H1 (cell line): ENCODE measurements at regions not wholly inside any gene's neighbourhood (a gene's known extent, or its start where the extent isn't known, plus 50 kb on each side); places are given as distances from the start of the nearest gene placed in this dataset.

Experiments
- CTCF ChIA-PET: fragments of 300-600 bp; sonication (Branson Sonifier 250); formaldehyde crosslinking; loops from one replicate; lab custom pipeline; 2021; ENCODE audit not compliant: partially characterized antibody; lab: Charles Lee
- POLR2A ChIA-PET: fragments of 300-600 bp; sonication (Branson Sonifier 250); formaldehyde crosslinking; loops from one replicate; lab custom pipeline; 2021; ENCODE audit warnings: inconsistent platforms; ENCODE audit not compliant: partially characterized antibody; lab: Charles Lee
- DNase-seq, 2 experiments: peaks; one replicate each; pipeline versions ENCODE4 v3.0.0 to v3.0.0-alpha.2; 2010 to 2022; ENCODE audit warnings: low spot score in 2 of 2, low read depth in 1 of 2, mixed read lengths in 1 of 2
- FAIRE-seq: peaks from 2 replicates; lab custom pipeline; 2011; peaks lifted over from hg19 to GRCh38; lab: Jason Lieb, UNC
- H2AFZ ChIP-seq: 2 replicates; pipeline ENCODE4 v1.8.1; 2012; ENCODE audit warnings: low read length, inconsistent platforms
- H2AK5ac ChIP-seq: 2 replicates; pipeline ENCODE4 v1.6.1; 2013; ENCODE audit warnings: low read depth, low read length
- H2BK120ac ChIP-seq: replicated peaks from 2 replicates; pipeline ENCODE3; 2013; ENCODE audit warnings: low read depth, low read length, inconsistent platforms
- H2BK12ac ChIP-seq: 2 replicates; pipeline ENCODE4 v1.6.1; 2013; ENCODE audit warnings: low read depth, low read length
- H2BK15ac ChIP-seq: 2 replicates; pipeline ENCODE4 v1.6.1; 2013; ENCODE audit warnings: low read length
- H2BK20ac ChIP-seq: 2 replicates; pipeline ENCODE4 v1.6.1; 2013; ENCODE audit warnings: low read length
- H2BK5ac ChIP-seq: 2 replicates; pipeline ENCODE4 v1.6.1; 2013; ENCODE audit warnings: low read depth, low read length
- H3K14ac ChIP-seq: 2 replicates; pipeline ENCODE4 v1.6.1; 2013; ENCODE audit warnings: inconsistent platforms; ENCODE audit not compliant: insufficient read length
- H3K18ac ChIP-seq: 2 replicates; pipeline ENCODE4 v1.6.1; 2013; ENCODE audit warnings: low read length; ENCODE audit errors: extremely low read depth
- H3K23ac ChIP-seq: 2 replicates; pipeline ENCODE4 v1.6.1; 2013; ENCODE audit warnings: inconsistent platforms; ENCODE audit not compliant: insufficient read length
- H3K23me2 ChIP-seq: 2 replicates; pipeline ENCODE4 v1.6.1; 2013; ENCODE audit warnings: low read depth, low read length
- H3K27ac ChIP-seq: 2 replicates; pipeline ENCODE4 v1.6.1; 2011; ENCODE audit warnings: low read depth, low read length, inconsistent platforms
- H3K27me3 ChIP-seq, 4 experiments: replicated peaks in 1 of 4; 1 replicate in 1 of 4; 2 replicates in 3 of 4; pipeline versions ENCODE4 v1.6.1 to v1.8.1; 2011 to 2013; ENCODE audit warnings: low read length in 3 of 4, mild to moderate bottlenecking in 3 of 4, inconsistent platforms in 2 of 4, mixed read lengths in 2 of 4, moderate library complexity in 1 of 4; ENCODE audit not compliant: control insufficient read depth in 3 of 4, insufficient read depth in 3 of 4; ENCODE audit errors: extremely low read depth in 1 of 4
- H3K36me3 ChIP-seq, 4 experiments: 2 replicates each; pipeline versions ENCODE4 v1.6.1 to v1.8.1; 2011 to 2013; ENCODE audit warnings: mild to moderate bottlenecking in 4 of 4, low read length in 3 of 4, moderate library complexity in 2 of 4, control low read depth in 1 of 4, inconsistent platforms in 1 of 4; ENCODE audit not compliant: insufficient read depth in 4 of 4, control insufficient read depth in 2 of 4
- H3K4ac ChIP-seq: replicated peaks from 2 replicates; pipeline ENCODE3; 2013; ENCODE audit warnings: low read length, low read depth, mixed read lengths, inconsistent platforms; ENCODE audit not compliant: insufficient read length
- H3K4me1 ChIP-seq, 4 experiments: replicated peaks in 1 of 4; 1 replicate in 1 of 4; 2 replicates in 3 of 4; pipeline versions ENCODE4 v1.6.1 to v1.8.1; 2011 to 2013; ENCODE audit warnings: low read length in 3 of 4, inconsistent platforms in 2 of 4, mixed read lengths in 1 of 4; ENCODE audit not compliant: insufficient read depth in 4 of 4, control insufficient read depth in 3 of 4
- H3K4me2 ChIP-seq, 2 experiments: 2 replicates each; pipeline versions ENCODE4 v1.6.1 to v1.8.1; 2011 to 2013; ENCODE audit warnings: low read depth in 2 of 2, low read length in 2 of 2, control low read depth in 1 of 2, inconsistent platforms in 1 of 2, mild to moderate bottlenecking in 1 of 2; ENCODE audit not compliant: insufficient read depth in 1 of 2
- H3K4me3 ChIP-seq, 4 experiments: fragments of 200-600, 300-600 bp in 1 of 4; sonication (generic), shearing (Covaris generic), sonication (Bioruptor Twin) in 1 of 4; 2 replicates each; pipeline versions ENCODE4 v1.5.1 to v1.8.1; 2011 to 2016; ENCODE audit warnings: low read length in 4 of 4, low read depth in 3 of 4, control low read depth in 2 of 4, inconsistent platforms in 2 of 4, mild to moderate bottlenecking in 2 of 4, mixed read lengths in 1 of 4, moderate library complexity in 1 of 4; ENCODE audit not compliant: insufficient read depth in 2 of 4; ENCODE audit errors: extremely low read depth in 1 of 4
- H3K56ac ChIP-seq: replicated peaks from 2 replicates; pipeline ENCODE3; 2013; ENCODE audit warnings: low read depth, mild to moderate bottlenecking, mixed read lengths, low read length, inconsistent platforms; ENCODE audit not compliant: insufficient read length
- H3K79me1 ChIP-seq: 2 replicates; pipeline ENCODE4 v1.6.1; 2013; ENCODE audit warnings: low read depth, low read length, control low read depth
- H3K79me2 ChIP-seq, 2 experiments: 2 replicates each; pipeline versions ENCODE4 v1.6.1 to v1.8.1; 2012 to 2013; ENCODE audit warnings: low read length in 2 of 2, mild to moderate bottlenecking in 2 of 2, inconsistent platforms in 1 of 2; ENCODE audit not compliant: insufficient read depth in 2 of 2, control insufficient read depth in 1 of 2
- H3K9ac ChIP-seq, 4 experiments: replicated peaks in 1 of 4; 1 replicate in 1 of 4; 2 replicates in 3 of 4; pipeline versions ENCODE4 v1.6.1 to v1.8.1; 2011 to 2013; ENCODE audit warnings: low read depth in 3 of 4, low read length in 3 of 4, control low read depth in 2 of 4, mild to moderate bottlenecking in 2 of 4, moderate library complexity in 2 of 4, inconsistent platforms in 1 of 4; ENCODE audit errors: extremely low read depth in 1 of 4
- H3K9me3 ChIP-seq, 2 experiments: 2 replicates each; pipeline versions ENCODE4 v1.6.1 to v1.8.1; 2012 to 2013; ENCODE audit warnings: mild to moderate bottlenecking in 2 of 2, moderate library complexity in 2 of 2, control low read depth in 1 of 2, inconsistent platforms in 1 of 2, low read depth in 1 of 2, low read length in 1 of 2, mixed read lengths in 1 of 2; ENCODE audit not compliant: insufficient read depth in 2 of 2
- H4K20me1 ChIP-seq, 2 experiments: replicated peaks in 1 of 2; 2 replicates each; pipeline versions ENCODE3 to v1.8.1; 2011 to 2013; ENCODE audit warnings: inconsistent platforms in 2 of 2, low read length in 2 of 2, mild to moderate bottlenecking in 1 of 2; ENCODE audit not compliant: insufficient read depth in 2 of 2, control insufficient read depth in 1 of 2
- H4K5ac ChIP-seq: 2 replicates; pipeline ENCODE4 v1.6.1; 2013; ENCODE audit warnings: low read length, low read depth, mixed read lengths, inconsistent platforms; ENCODE audit not compliant: insufficient read length
- H4K8ac ChIP-seq: 2 replicates; pipeline ENCODE4 v1.8.0; 2013; ENCODE audit warnings: mild to moderate bottlenecking, moderate library complexity, low read length, inconsistent platforms; ENCODE audit not compliant: insufficient read depth; ENCODE audit errors: extremely low read depth
- H4K91ac ChIP-seq: replicated peaks from 2 replicates; pipeline ENCODE3; 2013; ENCODE audit warnings: low read length, mixed read lengths, inconsistent platforms; ENCODE audit not compliant: insufficient read length
- CREB1 ChIP-seq: IDR thresholded peaks from 2 replicates; pipeline ENCODE4 v1.6.1; 2012; ENCODE audit warnings: inconsistent platforms
- EZH2 ChIP-seq: fragments of 200-600 bp; sonication (generic); IDR thresholded peaks from 2 replicates; pipeline ENCODE4 v1.7.1; 2012; ENCODE audit warnings: low read depth, mild to moderate bottlenecking, moderate library complexity, low read length, inconsistent platforms; ENCODE audit not compliant: severe bottlenecking
- KDM4A ChIP-seq: IDR thresholded peaks from one replicate; pipeline ENCODE4 v1.7.1; 2012; ENCODE audit warnings: low read depth, mild to moderate bottlenecking, moderate library complexity, low read length, inconsistent platforms; ENCODE audit not compliant: severe bottlenecking
- KDM5A ChIP-seq: fragments of 200-600 bp; IDR thresholded peaks from 2 replicates; pipeline ENCODE4 v1.7.1; 2012; ENCODE audit warnings: mild to moderate bottlenecking, low read length, inconsistent platforms, mixed read lengths
- NRF1 ChIP-seq: IDR thresholded peaks from 2 replicates; pipeline ENCODE4 v1.6.1; 2011; ENCODE audit warnings: mild to moderate bottlenecking, low read depth, low read length, improper control_type of control experiment
- PHF8 ChIP-seq: fragments of 200-600 bp; sonication (generic); conservative IDR thresholded peaks from 2 replicates; pipeline ENCODE4 v1.7.1; 2012; ENCODE audit warnings: low read depth, mild to moderate bottlenecking, inconsistent platforms, low read length, moderate library complexity
- POLR2A ChIP-seq, 2 experiments: IDR thresholded peaks; 1 replicate in 1 of 2; 2 replicates in 1 of 2; pipeline ENCODE4 v1.6.1; 2011; ENCODE audit warnings: low read depth in 2 of 2, low read length in 2 of 2, mild to moderate bottlenecking in 2 of 2; ENCODE audit errors: control extremely low read depth in 1 of 2
- SP4 ChIP-seq: IDR thresholded peaks from 2 replicates; pipeline ENCODE4 v1.6.1; 2012; ENCODE audit warnings: low read length, inconsistent platforms
- SRF ChIP-seq: IDR thresholded peaks from 2 replicates; pipeline ENCODE4 v1.6.1; 2011; ENCODE audit warnings: mild to moderate bottlenecking, low read depth, low read length, moderate library complexity
- TBP ChIP-seq: IDR thresholded peaks from 2 replicates; pipeline ENCODE4 v1.6.1; 2011; ENCODE audit warnings: low read depth, low read length, improper control_type of control experiment
- WGBS, 2 experiments: shearing (Covaris generic) in 1 of 2; methylation state at CpG; one replicate each; pipeline versions ENCODE4 v1.1.6 to v1.1.7; 2013 to 2015; ENCODE audit warnings: low lambda C conversion rate in 2 of 2, mixed read lengths in 2 of 2, inconsistent platforms in 1 of 2, low coverage in 1 of 2, missing lambda C conversion rate in 1 of 2; ENCODE audit not compliant: insufficient replicate concordance in 2 of 2, insufficient coverage in 1 of 2, insufficient read length in 1 of 2; ENCODE audit errors: extremely low coverage in 1 of 2, missing lambda C conversion rate in 1 of 2; 5-methylcytosine and 5-hydroxymethylcytosine counted together
- TF ChIP-seq, protein P1 (sequence below): IDR thresholded peaks from 2 replicates; pipeline ENCODE4 v1.6.1; 2012; ENCODE audit warnings: inconsistent platforms
- TF ChIP-seq, protein P2 (sequence below): IDR thresholded peaks from 2 replicates; pipeline ENCODE4 v1.6.1; 2012; ENCODE audit warnings: low read length, inconsistent platforms

DNA sequence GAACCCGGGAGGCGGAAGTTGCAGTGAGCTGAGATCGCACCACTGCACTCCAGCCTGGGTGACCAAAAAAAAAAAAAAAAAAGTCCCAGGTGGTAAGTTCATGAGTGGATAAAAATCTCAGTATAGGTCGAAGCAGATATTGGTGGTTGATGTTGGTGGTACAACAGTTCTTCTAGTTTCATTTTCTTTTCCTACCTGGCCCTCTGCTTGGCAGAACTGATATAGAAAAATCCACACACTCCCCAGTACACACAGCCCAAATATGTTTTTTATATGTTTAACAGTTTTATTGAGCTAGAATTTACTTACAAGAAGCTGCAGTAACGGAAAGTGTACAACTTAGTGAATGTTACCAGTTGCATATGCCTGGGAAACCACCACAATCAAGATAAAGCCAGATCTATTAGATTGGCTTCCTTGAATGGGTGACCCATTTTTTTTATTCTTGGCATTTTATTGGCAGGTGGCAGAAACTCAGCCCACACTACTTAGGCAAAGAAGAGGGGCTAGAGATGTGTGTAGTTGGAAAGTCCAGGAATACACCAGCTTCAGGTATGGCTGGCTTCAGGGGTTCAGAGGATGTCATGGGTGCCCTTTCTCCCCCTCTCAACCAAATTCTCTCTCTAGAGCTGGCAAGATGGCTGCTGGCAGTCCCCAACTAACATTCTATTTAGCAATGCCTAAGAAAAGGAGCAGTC, 118.3 kb upstream of the SLC25A33 start:
- Histone ChIP-seq H3K18ac (no peak overlapping the region), H3K36me3 (no peaks in the 10 kb centered on the region), H3K27me3 (no peaks in the 10 kb centered on the region), H2BK15ac (no peak overlapping the region), H3K23ac (no peak overlapping the region), H3K4me1 (no peaks in the 10 kb centered on the region), H3K9ac (no peak overlapping the region), H2BK12ac (no peak overlapping the region), H3K4ac (no peak overlapping the region), H3K4me2 (no peak overlapping the region), H3K23me2 (no peaks in the 10 kb centered on the region), H3K9me3 (no peaks in the 10 kb centered on the region), H3K27ac (no peak overlapping the region), H2AFZ (no peak overlapping the region), H4K91ac (no peak overlapping the region), H4K20me1 (no peaks in the 10 kb centered on the region), H3K79me2 (no peaks in the 10 kb centered on the region), H2BK20ac (no peak overlapping the region), H4K5ac (no peak overlapping the region), H2AK5ac (no peak overlapping the region), H2BK120ac (no peak overlapping the region), H3K56ac (no peak overlapping the region), H2BK5ac (no peak overlapping the region), H3K4me3 (no peak overlapping the region), H3K14ac (no peak overlapping the region), H4K8ac (no peak overlapping the region), H3K79me1 (no peaks in the 10 kb centered on the region)
- no peak for TF ChIP-seq CREB1
- no peak for TF ChIP-seq PHF8
- TF ChIP-seq KDM5A = no peak
- TF ChIP-seq SP4 = no peak
- no peak for TF ChIP-seq POLR2A (IDR thresholded peaks at IDR 0.05; ENCODE audit: control extremely low read depth in 1 of 2, low read depth in 2 of 2, low read length in 2 of 2)
- no peak for TF ChIP-seq SRF
- TF ChIP-seq NRF1 = no peak
- TF ChIP-seq, protein P1, sequence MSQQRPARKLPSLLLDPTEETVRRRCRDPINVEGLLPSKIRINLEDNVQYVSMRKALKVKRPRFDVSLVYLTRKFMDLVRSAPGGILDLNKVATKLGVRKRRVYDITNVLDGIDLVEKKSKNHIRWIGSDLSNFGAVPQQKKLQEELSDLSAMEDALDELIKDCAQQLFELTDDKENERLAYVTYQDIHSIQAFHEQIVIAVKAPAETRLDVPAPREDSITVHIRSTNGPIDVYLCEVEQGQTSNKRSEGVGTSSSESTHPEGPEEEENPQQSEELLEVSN = no peak
- TF ChIP-seq TBP = no peak
- no peak for TF ChIP-seq KDM4A
- no peak for TF ChIP-seq EZH2
- TF ChIP-seq, protein P2, sequence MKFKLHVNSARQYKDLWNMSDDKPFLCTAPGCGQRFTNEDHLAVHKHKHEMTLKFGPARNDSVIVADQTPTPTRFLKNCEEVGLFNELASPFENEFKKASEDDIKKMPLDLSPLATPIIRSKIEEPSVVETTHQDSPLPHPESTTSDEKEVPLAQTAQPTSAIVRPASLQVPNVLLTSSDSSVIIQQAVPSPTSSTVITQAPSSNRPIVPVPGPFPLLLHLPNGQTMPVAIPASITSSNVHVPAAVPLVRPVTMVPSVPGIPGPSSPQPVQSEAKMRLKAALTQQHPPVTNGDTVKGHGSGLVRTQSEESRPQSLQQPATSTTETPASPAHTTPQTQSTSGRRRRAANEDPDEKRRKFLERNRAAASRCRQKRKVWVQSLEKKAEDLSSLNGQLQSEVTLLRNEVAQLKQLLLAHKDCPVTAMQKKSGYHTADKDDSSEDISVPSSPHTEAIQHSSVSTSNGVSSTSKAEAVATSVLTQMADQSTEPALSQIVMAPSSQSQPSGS = no peak
- ChIA-PET POLR2A (no interaction called here), CTCF (interaction anchor here (1.0 to 1.4 kb wide), 4 partner anchors 22 to 153 kb away, joined by 3 read pairs; no protein-coding TSS in a partner anchor)
- FAIRE-seq (no peak), DNase-seq (no peak)
- WGBS, 2 experiments = 82% methylated on average over 5 of the region's 5 CpGs; no CpG with 5 or more reads in 1 of the 2 experiments
